ENCODE measurements at regions not wholly inside any gene's neighbourhood (a gene's known extent, or its start where the extent isn't known, plus 50 kb on each side); places are given as distances from the start of the nearest gene placed in this dataset.

DNA sequence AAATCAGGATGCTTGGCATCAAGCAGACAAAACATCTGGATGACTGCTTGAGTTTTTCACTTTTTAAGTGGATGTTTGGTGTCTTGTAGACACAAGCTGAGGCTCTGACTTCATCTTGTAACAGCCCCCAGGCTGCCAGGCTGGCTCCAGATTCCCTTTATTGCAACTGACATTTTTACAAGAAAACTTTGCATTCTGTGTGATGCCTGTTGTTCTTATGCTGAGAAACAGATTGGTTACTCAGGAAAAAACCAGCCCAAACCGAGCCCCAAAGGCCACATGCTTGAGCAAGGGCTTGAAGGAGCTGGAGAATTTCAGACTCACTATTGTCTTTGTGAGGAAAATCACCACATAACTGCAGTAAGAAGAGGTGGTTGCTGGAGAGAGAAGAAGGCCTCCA lies 98.4 kb upstream of the PREP start:
- FAIRE-seq = no peak
- no peak for DNase-seq (ENCODE audit: extremely low spot score, insufficient read length, low read depth)

- FAIRE-seq = peak; percentile 73
- no peak for DNase-seq (ENCODE audit: extremely low spot score, insufficient read length, low read depth)
Measured at GRCh38 chr6:105500693-105501092, 97.8 kb upstream of the PREP start.

DNA sequence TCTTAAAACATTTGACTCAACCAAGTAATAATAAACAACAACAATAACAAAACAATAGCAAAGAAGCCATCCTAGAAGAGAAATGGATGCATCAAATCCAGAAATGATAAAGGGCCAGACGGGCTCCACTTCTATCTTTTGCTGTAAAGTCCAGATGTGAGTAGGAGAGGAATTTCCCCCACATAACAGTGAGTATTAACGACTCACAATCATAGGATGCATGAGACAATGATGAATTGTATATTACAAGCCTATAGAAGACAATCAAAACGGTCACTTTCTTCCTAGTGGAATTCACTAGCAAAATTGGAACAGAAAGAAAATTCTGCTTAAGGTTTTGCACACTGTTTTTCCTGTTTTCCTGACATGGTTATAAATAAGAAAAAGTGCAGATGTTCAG lies 97.0 kb upstream of the PREP start:
- no peak for DNase-seq (ENCODE audit: extremely low spot score, insufficient read length, low read depth)
- no peak for FAIRE-seq

GRCh38 chr6:105499136-105499870 lies 96.4 kb upstream of the PREP start:
- FAIRE-seq (no peak), DNase-seq (ENCODE audit: extremely low spot score, insufficient read length, low read depth) (no peak)

DNA sequence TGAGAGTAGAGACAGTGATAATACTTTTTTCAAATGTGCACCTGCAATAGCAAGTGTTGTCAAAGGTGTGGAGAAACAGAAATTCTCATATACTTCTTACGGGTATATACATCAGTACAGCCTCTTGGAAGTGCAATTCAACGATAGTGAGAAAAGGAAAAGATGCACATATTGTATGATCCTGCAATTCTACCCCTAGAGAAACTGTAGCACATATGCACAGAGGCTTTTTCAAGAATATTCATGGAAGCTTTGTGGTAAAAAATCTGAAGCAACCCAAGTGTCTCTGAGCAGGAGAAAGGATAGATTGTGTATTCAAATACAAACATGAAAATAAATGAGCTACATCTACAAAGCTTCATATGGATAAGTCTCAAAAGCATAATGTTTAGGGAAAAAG lies 94.7 kb upstream of the PREP start:
- FAIRE-seq = no peak
- no peak for DNase-seq (ENCODE audit: extremely low spot score, insufficient read length, low read depth)

DNA sequence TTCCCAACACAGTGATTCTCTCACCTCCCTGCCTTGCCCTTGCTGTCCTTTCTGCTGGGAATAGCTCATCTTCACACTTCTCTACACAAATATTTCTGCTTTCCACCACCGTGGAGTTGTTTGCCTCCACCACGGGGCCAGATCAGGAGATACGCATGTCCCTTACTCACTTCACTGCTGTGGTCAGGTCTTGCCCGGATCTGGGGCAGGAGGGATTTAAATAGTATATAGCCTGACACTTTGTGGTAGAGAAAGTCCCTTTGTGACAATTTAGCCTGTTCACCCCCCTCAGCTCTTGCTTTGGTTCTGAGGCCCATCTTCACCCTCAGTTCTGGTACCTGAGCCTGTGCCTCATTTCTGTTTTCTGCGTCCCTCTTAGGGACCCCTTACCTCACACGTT lies 92.6 kb upstream of the PREP start:
- DNase-seq (ENCODE audit: extremely low spot score, insufficient read length, low read depth) = no peak
- peak; percentile 90 for FAIRE-seq

DNA sequence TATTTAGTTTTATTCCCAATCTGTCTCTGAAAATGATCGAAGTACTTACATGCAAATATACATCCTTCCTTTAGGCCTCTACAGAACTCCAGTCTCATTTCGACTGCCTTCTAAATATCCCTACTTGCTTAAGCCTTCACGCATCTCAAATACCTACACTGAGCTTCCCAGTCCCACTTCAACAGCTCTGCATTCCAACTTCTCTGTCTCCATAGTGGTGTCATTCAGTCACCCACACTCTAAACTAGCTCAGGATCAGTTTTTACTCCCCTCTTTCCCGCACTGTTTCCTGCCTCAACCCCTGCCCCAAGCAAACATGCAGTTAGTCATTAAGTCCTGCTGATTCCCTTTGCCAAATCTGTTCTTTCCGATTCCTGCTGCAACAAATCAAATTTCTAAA lies 91.8 kb upstream of the PREP start:
- FAIRE-seq = peak; percentile 50

DNA sequence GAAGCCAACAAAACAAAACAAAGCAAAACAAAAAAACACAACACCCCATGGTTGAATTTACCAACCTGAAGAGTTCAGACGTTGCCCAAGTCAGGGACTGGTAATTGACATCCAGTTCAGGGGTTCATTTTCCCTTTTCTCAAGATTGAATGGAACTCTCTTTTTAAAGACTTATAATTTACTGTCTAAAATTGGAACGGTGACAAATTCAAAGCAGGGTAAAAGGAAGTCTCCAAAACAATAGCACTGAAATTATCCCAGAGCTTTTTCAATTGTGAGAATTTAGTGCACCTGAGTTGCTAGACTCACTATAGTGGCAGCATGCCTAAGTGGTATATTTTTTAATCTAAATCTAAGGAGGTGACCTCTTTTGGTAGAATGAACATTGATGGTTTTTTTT lies 90.9 kb upstream of the PREP start:
- FAIRE-seq (no peak), DNase-seq (ENCODE audit: extremely low spot score, insufficient read length, low read depth) (no peak)

More for the DNA sequence above, 91.8 kb upstream of the PREP start:
- DNase-seq (ENCODE audit: extremely low spot score, insufficient read length, low read depth) = no peak

DNA sequence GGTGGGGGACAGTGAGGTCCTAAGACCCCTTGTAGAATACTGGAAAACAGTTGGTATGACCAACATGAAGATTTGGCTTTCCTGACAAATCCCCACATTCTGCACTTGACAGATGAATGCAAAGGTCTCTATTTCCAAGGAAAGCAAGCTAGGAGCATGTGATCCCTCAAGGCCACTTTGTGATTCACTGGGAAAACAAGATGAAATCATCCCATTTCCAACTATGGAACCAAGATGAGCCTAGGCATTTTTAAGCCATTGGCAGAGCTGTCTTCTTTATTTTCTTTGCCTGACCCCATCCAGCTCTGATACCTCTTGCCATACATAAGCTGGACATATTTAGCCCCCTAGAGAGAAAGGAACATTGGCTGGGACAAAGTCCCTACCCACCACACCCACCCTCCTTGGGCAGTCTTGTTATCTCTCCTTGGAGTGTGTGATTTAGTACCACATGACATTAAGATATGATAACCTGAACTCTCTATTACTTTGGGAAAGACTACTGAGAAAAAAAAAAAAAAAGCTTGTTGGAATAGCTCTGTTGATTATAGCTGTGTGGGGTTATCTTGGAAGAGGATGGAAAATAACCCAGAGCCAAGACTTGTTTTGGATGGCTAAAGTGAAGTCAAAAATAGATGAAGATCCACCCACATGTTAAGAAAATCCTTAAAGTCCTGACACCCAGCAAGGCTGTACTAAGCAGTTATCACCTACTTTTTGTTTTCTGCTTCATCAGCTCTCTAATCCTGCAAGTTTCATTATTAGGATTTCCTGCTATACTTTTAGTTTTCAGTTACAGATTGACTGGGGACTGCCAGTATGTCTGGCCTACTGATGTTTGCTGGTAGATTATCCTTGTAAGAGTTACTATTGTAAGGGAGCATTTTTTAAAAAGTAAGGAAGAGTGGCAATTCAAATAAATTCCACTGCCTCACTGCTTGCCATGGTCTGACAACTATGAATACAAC lies 90.1 kb upstream of the PREP start:
- peak; percentile 86 for FAIRE-seq
- peak; percentile 37 for DNase-seq (ENCODE audit: extremely low spot score, insufficient read length, low read depth)

GRCh38 chr6:105489216-105489530 lies 86.3 kb upstream of the PREP start:
- no peak for DNase-seq (ENCODE audit: extremely low spot score, insufficient read length, low read depth)
- FAIRE-seq = no peak

DNA sequence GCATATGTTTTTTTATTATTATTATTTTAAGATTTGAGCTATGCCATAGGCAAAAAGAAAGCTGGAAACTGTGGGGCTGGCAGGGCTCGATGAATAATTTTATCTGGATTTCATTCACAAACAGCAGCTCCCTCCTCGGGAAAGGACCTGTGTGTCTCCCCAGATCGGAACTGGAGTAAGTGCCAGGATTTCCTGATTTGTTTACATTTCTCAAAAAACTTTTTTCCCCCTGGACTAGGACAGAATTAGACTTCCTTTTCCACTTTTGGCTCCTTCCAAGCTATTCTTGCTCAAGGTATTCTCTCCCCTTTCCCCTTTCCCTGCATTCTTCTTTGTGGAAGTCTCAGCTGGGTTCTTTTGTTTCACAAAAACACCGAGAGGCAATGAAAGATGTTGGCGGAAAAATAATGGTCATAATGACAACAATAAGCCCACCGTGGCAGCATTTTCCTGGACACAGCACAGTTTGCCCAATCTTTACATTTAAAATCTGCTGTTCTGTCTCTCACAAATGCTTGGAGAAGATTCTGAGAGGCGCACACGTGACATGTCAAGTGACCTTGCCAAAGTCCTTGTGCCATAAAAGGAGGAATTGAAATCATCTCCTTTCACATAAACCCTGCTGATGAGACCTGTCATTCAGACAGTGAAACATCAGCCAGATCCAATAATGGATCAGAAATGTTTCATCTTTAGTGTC lies 85.8 kb upstream of the PREP start:
- FAIRE-seq (peak; percentile 80), DNase-seq (ENCODE audit: extremely low spot score, insufficient read length, low read depth) (no peak)

- peak; percentile 81 for FAIRE-seq
Measured at GRCh38 chr6:105487040-105487790, 84.3 kb upstream of the PREP start.

DNA sequence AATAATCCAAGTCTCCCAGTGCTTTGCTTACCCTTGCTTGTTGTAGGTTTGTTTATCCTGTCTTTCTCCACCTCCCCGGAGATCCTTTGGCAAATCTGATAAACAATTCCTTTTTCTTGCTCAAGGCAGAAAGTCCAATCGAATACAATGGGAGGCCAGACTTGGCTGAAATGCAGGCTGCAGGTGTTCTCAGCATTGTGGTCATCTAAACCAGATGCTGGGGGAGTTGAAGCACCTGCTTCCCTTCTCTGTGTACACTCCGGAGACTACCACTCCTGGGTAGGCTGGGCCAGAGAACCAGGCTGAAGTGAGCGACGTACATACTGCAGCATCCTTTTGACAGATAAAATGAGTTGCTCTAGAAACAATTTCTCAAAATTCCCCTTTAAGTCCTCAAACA lies 82.6 kb upstream of the PREP start:
- DNase-seq (ENCODE audit: extremely low spot score, insufficient read length, low read depth) (no peak), FAIRE-seq (peak; percentile 88)

More at GRCh38 chr6:105487040-105487790, 84.3 kb upstream of the PREP start:
- DNase-seq (ENCODE audit: extremely low spot score, insufficient read length, low read depth) = no peak

DNA sequence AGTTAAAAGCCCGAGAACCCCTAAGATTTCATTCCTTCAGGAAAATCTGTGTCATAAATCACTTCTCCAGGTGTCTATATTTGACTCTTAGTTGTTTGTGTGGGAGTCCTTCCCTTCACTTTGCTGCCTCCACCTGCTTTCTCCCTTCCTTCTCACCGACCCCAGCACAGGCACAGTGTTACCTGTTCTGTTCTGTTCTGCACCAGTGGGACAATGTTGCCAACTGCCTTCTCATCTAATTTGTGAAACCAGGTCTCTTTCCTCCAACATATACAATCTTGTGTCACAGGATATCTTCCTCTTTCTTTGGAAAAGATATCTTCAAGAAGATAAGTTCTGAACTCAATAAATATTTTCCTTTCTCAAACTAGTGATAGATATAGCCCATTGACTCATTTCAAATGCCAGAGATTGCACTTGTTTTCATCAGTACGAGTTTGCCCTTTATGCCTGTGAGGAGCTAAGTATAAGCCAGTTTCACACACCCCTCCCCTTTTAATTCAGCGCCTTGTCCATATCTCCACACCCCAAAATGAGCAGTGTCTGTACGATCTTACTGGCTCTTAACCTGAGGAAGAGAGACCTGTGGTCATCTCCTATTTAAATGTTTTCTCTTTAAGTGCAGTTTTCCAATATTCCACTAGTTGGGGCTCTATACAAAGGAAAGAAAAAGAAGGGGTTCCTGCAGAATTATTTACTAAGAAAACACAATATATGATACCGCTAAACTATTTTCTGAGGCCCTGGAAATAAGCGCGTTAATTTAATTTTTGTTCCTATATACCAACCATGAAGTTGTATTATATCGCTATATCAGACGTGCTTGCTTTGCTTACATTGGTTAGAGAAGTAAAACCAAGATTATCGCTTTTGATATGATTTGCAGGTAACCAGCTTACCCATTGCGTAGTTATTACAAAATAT lies 81.6 kb upstream of the PREP start:
- FAIRE-seq = peak; percentile 77

DNA sequence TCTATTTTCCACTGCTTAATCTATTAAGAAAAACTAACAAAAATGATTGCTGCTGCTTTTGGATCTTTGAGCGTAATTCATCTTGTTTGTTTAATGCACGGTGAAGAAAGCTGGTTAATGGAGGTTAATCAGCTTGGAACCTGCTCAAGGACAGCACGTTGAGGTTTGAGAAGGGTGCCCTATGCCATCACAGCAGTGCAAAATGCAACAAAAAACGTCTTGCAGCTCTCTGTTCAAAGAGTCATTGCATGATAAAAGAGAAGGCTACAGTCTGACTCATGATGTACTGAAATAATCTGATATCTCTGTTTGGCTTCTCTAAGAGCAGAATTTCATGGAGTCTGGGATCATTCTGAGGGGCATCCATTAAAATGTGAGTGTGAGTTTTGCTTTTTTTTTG lies 80.6 kb upstream of the PREP start:
- FAIRE-seq (peak; percentile 58), DNase-seq (ENCODE audit: extremely low spot score, insufficient read length, low read depth) (no peak)

More for the DNA sequence above, 81.6 kb upstream of the PREP start:
- no peak for DNase-seq (ENCODE audit: extremely low spot score, insufficient read length, low read depth)

- no peak for DNase-seq (ENCODE audit: extremely low spot score, insufficient read length, low read depth)
- no peak for FAIRE-seq
Measured at GRCh38 chr6:105482921-105483320, 80.0 kb upstream of the PREP start.

DNA sequence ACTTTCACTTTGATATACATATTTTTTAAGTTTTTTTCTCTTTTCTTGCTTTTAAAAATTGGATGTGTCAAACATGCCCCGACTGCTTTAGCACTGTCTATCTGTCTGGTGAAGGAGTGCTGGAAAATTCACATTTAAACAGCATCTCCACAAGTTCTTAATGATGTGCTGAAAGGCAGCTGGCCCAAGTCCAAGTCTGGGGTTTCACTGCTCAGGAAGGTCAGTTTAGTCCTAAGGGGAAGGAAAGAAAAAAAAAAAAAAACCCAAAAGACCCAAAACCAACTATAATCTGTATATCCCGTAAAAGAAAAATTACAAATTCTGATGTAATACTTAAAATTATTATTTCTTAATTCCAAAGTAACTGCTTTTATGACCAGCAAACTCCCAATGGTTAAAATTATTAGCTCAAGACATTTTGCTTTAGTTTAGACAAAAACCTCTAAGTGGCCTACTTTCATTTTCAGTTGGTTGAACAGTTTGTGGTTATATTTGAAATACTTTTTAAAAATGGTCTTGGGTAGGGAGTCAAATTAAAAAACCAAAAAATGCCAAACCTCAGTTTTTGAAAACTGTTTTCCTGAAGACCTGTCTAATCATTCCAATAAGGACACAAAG lies 79.5 kb upstream of the PREP start:
- FAIRE-seq (peak; percentile 83), DNase-seq (ENCODE audit: extremely low spot score, insufficient read length, low read depth) (no peak)

GRCh38 chr6:105476978-105477377 lies 74.1 kb upstream of the PREP start:
- DNase-seq (ENCODE audit: extremely low spot score, insufficient read length, low read depth) = no peak
- FAIRE-seq = no peak

DNA sequence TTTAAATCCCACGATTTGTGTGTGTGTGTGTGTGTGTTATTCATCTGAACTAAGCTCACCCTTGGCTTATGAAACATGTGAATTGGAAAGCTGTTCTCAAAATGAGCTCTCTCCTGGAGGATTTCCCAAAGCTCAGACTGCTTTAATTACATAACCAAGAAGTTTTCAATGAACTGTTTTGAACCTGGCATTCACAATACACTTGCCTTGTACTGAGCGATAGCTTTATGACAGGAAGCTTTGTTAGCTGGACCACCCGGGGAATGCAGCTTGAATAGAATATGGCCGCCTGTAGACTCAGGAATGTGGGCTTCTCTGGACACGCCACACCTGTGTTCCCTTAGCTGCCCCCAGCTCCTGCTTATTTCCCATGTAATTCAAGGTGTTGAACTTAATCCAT lies 71.4 kb upstream of the PREP start:
- no peak for FAIRE-seq
- DNase-seq (ENCODE audit: extremely low spot score, insufficient read length, low read depth) = no peak

All from GM18507 (cell line).